ENCODE measurements at regions not wholly inside any gene's neighbourhood (a gene's known extent, or its start where the extent isn't known, plus 50 kb on each side); places are given as distances from the start of the nearest gene placed in this dataset.
"Not testable (repeated sequence)": the region's sequence is repeated elsewhere in the genome, so short reads cannot be mapped to it uniquely, and the experiment has no call there.

- TF ChIP-seq CTCF (conservative IDR thresholded peaks at IDR 0.05; ENCODE audit: low read length); EZH2phosphoT487 (IDR thresholded peaks at IDR 0.05; ENCODE audit: borderline replicate concordance, low read depth, low read length): not testable (repeated sequence)
Measured at GRCh38 chr20:51922812-51923211, 120.5 kb upstream of the SALL4 start.
